OCI-LY3 (cell line): ENCODE measurements at regions not wholly inside any gene's neighbourhood (a gene's known extent, or its start where the extent isn't known, plus 50 kb on each side); places are given as distances from the start of the nearest gene placed in this dataset.

Experiments
- EZH2phosphoT487 ChIP-seq: fragments of 200-600 bp; shearing (Covaris generic); IDR thresholded peaks from 2 replicates; pipeline ENCODE4 v1.6.1; 2018; ENCODE audit warnings: antibody characterized with exemption, mixed run types, low read depth
- TF ChIP-seq, protein P1 (sequence below): fragments of 200-600, 300-600 bp; sonication (generic); IDR thresholded peaks from 2 replicates; pipeline ENCODE4 v1.5.1; 2014; ENCODE audit warnings: antibody characterized with exemption, low read length, low read depth

DNA sequence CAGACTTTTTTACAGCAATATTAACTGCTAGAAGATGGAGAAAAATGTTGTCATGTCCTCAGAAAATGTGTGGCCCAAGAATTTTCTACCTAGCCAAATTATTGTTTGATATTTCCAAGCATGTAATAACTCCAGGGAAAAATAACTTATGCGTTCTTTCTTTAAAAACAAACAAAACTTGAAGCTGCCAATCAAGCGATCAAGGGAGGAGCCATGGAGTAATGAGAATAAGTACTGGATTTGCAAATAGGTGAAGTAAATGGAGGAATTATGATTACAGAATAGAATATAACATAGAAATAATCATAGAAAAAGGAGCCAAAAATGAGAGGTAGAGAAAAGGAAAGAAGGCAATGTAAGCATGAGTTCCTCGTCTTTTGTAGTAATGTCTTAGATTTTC lies 225.3 kb downstream of the DLEU7 start:
- TF ChIP-seq, protein P1, sequence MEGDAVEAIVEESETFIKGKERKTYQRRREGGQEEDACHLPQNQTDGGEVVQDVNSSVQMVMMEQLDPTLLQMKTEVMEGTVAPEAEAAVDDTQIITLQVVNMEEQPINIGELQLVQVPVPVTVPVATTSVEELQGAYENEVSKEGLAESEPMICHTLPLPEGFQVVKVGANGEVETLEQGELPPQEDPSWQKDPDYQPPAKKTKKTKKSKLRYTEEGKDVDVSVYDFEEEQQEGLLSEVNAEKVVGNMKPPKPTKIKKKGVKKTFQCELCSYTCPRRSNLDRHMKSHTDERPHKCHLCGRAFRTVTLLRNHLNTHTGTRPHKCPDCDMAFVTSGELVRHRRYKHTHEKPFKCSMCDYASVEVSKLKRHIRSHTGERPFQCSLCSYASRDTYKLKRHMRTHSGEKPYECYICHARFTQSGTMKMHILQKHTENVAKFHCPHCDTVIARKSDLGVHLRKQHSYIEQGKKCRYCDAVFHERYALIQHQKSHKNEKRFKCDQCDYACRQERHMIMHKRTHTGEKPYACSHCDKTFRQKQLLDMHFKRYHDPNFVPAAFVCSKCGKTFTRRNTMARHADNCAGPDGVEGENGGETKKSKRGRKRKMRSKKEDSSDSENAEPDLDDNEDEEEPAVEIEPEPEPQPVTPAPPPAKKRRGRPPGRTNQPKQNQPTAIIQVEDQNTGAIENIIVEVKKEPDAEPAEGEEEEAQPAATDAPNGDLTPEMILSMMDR: no peak
- TF ChIP-seq EZH2phosphoT487: no peak
